IPS-18a (cell line): ENCODE measurements at regions not wholly inside any gene's neighbourhood (a gene's known extent, or its start where the extent isn't known, plus 50 kb on each side); places are given as distances from the start of the nearest gene placed in this dataset.
"Not testable (repeated sequence)": the region's sequence is repeated elsewhere in the genome, so short reads cannot be mapped to it uniquely, and the experiment has no call there.

Experiments used
- H3K27ac ChIP-seq: one replicate; pipeline ENCODE4 v1.5.1; 2013; ENCODE audit warnings: low read length
- H3K27me3 ChIP-seq: one replicate; pipeline ENCODE4 v1.6.1; 2013; ENCODE audit warnings: mild to moderate bottlenecking, low read length; ENCODE audit not compliant: control insufficient read depth, insufficient read depth
- H3K36me3 ChIP-seq: one replicate; pipeline ENCODE4 v1.6.1; 2013; ENCODE audit warnings: low read depth, low read length; ENCODE audit not compliant: control insufficient read depth
- H3K4me1 ChIP-seq: one replicate; pipeline ENCODE4 v1.6.1; 2013; ENCODE audit warnings: low read depth, low read length; ENCODE audit not compliant: control insufficient read depth
- H3K4me3 ChIP-seq: one replicate; pipeline ENCODE4 v1.5.1; 2013; ENCODE audit warnings: low read length
- H3K9ac ChIP-seq: one replicate; pipeline ENCODE4 v1.6.1; 2013; ENCODE audit warnings: mild to moderate bottlenecking, low read length, moderate library complexity
- H3K9me3 ChIP-seq: one replicate; pipeline ENCODE4 v1.6.1; 2013; ENCODE audit warnings: low read depth, low read length; ENCODE audit not compliant: control insufficient read depth

DNA sequence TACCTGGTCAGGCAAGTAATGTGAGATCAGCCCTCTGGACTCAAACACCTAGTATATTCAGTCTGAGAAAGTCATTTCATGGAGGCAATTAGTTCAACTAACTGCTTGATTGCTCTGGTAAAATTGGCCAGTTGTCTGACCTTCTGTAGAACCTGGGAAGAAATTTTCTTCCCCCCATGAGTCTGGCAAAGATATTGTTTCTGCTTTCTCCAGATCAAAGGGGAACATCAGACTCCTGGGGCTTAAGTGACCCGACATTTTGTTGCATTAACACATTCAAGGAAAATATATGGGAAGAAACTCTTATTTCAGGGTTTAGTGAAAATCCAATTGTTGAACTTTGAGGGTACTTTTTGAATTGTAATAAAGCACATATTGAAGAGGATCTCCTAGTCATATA is 375.1 kb downstream of the SUCLG1 start:
- Histone ChIP-seq H3K9ac (no peak overlapping the region), H3K27ac (no peak overlapping the region), H3K36me3 (no peaks in the 10 kb centered on the region), H3K4me3 (no peak overlapping the region), H3K4me1 (no peaks in the 10 kb centered on the region), H3K27me3 (no peaks in the 10 kb centered on the region), H3K9me3 (no peaks in the 10 kb centered on the region)

DNA sequence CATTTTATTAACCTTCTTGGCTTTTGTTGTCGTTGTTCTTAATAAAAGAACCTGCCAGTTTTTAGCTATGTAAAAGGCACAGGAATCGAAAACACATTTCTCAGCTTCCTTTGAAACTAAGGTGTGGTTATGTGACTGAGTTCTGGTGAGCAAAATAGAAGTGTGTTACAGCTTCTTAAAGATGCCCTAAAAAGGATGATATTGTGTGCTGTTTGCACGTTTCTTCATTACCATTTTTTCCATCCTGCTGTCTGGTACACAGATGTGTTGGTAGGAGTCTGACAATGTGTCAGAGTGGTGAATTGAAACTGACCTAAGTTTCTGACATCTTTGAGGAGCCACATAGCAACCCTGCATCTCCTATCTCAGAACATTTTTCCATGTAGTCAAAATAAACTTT is 380.6 kb downstream of the SUCLG1 start:
- Histone ChIP-seq H3K36me3 (no peaks in the 10 kb centered on the region), H3K9ac (no peak overlapping the region), H3K27me3 (no peaks in the 10 kb centered on the region), H3K9me3 (no peaks in the 10 kb centered on the region), H3K27ac (no peak overlapping the region), H3K4me3 (no peak overlapping the region), H3K4me1 (no peaks in the 10 kb centered on the region)

DNA sequence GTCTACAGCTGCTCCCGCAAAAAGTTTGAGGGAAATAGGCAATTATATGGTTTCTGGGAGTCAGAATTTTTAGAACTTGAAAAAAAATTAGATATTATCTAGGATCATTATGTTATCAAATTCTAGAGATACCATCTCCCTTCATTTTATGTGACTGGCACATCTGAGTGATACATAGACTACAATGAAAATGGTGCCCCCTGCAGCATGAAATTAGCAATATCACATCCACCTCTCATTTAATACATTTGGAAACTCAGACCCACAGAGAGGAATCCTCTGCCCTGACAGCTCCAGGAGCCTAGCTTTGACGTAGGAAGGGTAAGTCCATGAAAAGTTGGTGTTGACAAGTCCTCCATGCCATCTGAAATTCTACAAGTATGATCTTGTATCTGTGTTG is 381.6 kb downstream of the SUCLG1 start:
- H3K4me3 ChIP-seq = no peak overlapping the region
- no peak overlapping the region for H3K9ac ChIP-seq
- H3K27ac ChIP-seq = no peak overlapping the region
- H3K9me3 ChIP-seq = no peaks in the 10 kb centered on the region
- H3K36me3 ChIP-seq = no peaks in the 10 kb centered on the region
- H3K4me1 ChIP-seq = no peaks in the 10 kb centered on the region
- H3K27me3 ChIP-seq = no peaks in the 10 kb centered on the region

DNA sequence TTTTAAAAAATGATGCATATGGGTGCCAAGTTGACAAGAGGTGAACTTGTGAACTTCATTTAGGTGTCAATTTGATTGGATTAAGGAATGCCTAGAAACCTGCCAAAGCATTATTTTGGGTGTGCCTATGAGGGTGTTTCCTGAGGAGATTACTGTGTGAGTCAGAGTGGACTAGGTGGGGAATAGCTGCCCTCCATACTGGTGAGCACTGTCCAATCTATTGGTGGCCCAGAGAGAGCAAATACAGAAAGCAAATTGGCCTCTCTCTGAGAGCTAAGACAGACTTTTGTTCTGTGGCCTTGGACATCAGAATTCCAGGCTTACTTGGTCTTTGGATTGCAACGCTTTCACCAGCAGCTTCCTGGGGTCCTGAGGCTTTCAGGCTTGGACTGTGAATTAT is 388.0 kb downstream of the SUCLG1 start:
- no peak overlapping the region for H3K4me3 ChIP-seq
- no peaks in the 10 kb centered on the region for H3K4me1 ChIP-seq
- no peak overlapping the region for H3K27ac ChIP-seq
- no peak overlapping the region for H3K9ac ChIP-seq
- no peaks in the 10 kb centered on the region for H3K9me3 ChIP-seq
- no peaks in the 10 kb centered on the region for H3K27me3 ChIP-seq
- no peaks in the 10 kb centered on the region for H3K36me3 ChIP-seq

DNA sequence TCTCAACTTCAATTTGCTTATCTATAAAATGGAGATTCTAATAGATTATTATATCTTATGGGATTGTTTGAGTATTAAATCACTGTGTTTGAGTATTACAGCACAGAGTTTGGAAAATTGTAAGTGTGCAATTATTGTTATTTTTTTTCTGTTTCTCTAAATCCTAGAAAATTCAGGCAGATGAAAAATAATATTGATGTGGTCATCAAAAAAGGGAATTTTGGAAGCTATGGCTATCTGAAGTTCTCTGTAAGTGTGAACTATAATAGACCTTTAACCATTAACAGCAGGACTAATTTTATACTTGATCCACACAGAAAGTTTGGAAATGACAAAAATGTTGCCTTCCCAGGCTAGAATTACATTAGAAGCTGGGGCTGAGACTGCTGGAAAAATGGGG is 393.2 kb downstream of the SUCLG1 start:
- H3K4me1 ChIP-seq = no peaks in the 10 kb centered on the region
- no peak overlapping the region for H3K9ac ChIP-seq
- H3K36me3 ChIP-seq = no peaks in the 10 kb centered on the region
- H3K27me3 ChIP-seq = no peaks in the 10 kb centered on the region
- no peak overlapping the region for H3K27ac ChIP-seq
- H3K4me3 ChIP-seq = no peak overlapping the region
- no peaks in the 10 kb centered on the region for H3K9me3 ChIP-seq

DNA sequence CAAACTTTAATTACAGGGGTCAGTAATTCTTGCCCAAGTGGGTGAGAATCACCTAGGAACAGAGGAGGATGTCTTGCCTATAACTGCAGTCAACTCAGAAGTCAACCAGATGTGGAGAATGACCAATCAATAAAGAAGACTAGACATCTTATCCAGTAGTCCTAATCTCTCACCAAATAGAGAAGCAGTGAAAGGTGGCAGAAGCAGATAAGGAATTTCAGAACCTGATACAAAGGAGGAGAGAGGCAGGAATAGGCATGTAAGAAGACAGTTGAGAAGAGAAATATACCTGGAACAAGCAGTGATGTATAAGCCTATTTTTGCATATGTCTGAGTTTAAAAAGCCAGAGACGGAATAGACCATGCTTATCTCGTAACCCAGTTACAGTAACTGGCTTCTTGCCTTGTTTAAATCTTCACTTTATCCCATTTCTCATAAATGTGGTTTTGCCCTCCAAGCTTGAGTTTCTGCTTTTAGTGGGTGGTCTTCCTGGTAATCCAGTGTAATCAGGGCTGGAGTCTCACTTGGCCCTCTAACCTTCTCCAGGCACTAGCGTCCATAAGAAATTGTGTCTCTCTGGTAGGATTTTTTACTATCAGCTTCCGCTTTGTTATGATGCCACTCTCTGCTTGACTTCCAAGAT is 401.0 kb downstream of the SUCLG1 start:
- no peaks in the 10 kb centered on the region for H3K36me3 ChIP-seq
- no peaks in the 10 kb centered on the region for H3K4me1 ChIP-seq
- no peaks in the 10 kb centered on the region for H3K9me3 ChIP-seq
- H3K27me3 ChIP-seq = no peaks in the 10 kb centered on the region
- H3K9ac ChIP-seq = no peak overlapping the region
- H3K27ac ChIP-seq = no peak overlapping the region
- H3K4me3 ChIP-seq = no peak overlapping the region

DNA sequence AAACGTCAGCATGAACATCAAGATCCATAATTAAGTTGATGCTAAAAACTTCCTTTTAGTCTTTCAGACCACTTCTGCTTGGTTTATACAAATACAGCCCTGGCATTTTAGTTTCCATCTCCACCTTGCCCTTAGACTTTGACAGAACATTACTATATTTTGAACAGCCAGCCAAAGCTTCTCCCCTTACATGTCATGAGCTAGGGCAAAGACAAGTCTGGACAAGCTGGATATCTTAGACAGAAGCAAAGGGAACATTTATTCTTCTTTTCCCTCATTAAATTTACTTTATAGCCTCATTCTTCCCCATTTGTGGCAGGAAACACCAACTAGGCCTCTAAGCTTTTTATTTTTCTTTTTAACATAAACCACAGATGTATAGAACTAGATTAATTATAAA is 403.3 kb downstream of the SUCLG1 start:
- H3K4me3 ChIP-seq = no peak overlapping the region
- H3K36me3 ChIP-seq = no peaks in the 10 kb centered on the region
- H3K4me1 ChIP-seq = no peaks in the 10 kb centered on the region
- H3K27me3 ChIP-seq = no peaks in the 10 kb centered on the region
- H3K9ac ChIP-seq = no peak overlapping the region
- no peaks in the 10 kb centered on the region for H3K9me3 ChIP-seq
- no peak overlapping the region for H3K27ac ChIP-seq

DNA sequence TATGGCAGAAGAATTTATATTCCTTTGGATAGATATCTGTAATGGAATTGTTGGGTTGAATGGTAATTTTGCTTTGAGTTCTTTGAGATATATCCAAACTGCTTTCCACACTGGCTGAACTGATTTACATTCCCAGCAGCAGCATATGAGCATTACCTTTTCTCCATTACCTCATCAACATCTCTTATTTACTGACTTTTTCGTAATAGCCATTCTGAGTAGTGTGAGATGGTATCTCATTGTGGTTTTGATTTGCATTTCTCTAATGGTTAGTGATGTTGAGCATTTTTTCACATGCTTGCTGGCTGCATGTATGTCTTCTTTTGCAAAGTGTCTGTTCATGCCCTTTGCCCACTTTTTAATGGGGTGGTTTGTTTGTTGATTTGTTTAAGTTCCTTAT is 404.5 kb downstream of the SUCLG1 start:
- not testable (repeated sequence) for H3K4me3 ChIP-seq, H3K27ac ChIP-seq, H3K4me1 ChIP-seq, H3K36me3 ChIP-seq, H3K9me3 ChIP-seq, H3K27me3 ChIP-seq, H3K9ac ChIP-seq

DNA sequence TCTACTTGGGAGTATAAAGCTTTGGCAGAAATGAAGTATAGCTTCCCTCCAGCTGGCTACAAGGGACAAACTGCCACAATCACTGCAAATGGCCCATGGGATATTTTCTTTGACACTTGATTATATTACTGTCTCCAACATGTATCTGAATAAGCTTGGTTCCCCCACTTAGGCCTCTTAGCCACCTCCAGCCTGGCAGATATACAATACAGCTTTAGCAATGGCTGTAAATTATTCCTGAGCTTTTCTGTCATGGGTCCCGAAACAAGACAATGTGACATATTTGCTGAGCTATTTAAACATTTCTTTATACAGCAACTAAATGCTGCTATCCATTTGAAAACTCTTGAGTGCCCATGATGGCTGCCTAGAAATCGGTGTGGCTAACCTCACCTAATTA is 406.2 kb downstream of the SUCLG1 start:
- Histone ChIP-seq H3K4me1 (no peaks in the 10 kb centered on the region), H3K9me3 (no peaks in the 10 kb centered on the region), H3K36me3 (no peaks in the 10 kb centered on the region), H3K9ac (no peak overlapping the region), H3K27me3 (no peaks in the 10 kb centered on the region), H3K27ac (no peak overlapping the region), H3K4me3 (no peak overlapping the region)

DNA sequence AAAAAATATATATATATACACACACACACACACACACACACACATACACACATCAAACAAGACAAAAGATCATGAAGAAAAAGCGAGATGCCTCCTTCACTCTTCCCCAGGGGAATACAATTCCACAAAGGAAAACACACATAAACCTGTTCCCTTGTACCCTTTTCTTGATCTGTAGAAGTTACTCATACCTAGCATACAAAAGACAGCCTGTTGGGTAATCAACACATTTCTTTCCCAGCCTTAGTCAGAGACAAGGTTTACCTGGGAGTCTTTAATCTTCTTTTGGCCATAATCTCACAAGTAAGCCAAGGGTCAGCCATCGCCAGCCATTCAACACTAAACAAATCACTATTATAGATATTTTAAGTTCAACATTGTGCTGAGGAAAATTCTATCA is 407.0 kb downstream of the SUCLG1 start:
- Histone ChIP-seq H3K9me3 (no peaks in the 10 kb centered on the region), H3K4me3 (no peak overlapping the region), H3K36me3 (no peaks in the 10 kb centered on the region), H3K27ac (no peak overlapping the region), H3K9ac (no peak overlapping the region), H3K4me1 (no peaks in the 10 kb centered on the region), H3K27me3 (no peaks in the 10 kb centered on the region)

DNA sequence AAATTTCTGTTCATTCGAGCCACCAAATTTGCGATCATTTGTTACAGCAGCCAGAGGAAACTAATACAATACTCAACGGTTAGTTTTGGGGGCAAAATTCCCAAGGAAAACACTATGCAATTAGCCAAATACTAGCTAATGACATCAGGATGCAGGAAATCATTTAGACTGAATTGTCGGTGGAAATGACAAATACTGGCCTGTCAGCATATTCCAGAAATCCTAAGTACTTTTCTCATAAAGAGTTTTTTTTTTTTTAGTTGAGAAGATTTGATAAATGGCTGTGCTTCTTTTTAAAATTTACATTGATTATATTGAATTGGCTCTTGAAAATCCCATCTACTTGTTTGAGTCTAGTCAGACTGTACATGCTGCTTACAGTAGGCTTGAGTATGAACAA is 410.1 kb downstream of the SUCLG1 start:
- Histone ChIP-seq H3K9ac (no peak overlapping the region), H3K36me3 (no peaks in the 10 kb centered on the region), H3K4me1 (no peaks in the 10 kb centered on the region), H3K4me3 (no peak overlapping the region), H3K27ac (no peak overlapping the region), H3K9me3 (no peaks in the 10 kb centered on the region), H3K27me3 (no peaks in the 10 kb centered on the region)

DNA sequence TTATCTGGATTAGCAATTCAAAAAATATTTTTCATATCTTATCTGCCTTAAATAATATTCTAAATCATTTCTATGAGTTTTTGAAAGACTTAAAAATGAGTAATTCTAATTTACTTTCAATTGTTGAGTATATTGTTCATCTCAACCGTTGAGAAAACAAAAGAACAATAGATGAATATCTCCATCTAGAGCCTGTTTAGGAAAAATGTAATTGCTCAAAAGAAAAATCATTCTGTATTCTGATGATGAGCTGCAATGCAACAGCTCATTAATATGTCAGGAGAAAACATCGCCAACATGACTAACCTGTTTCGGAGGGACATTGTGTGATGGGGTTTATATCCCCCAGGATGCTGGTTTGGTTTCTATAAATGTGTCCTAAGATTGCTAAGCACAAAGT is 417.6 kb downstream of the SUCLG1 start:
- Histone ChIP-seq H3K36me3 (no peaks in the 10 kb centered on the region), H3K27ac (no peak overlapping the region), H3K27me3 (no peaks in the 10 kb centered on the region), H3K4me3 (no peak overlapping the region), H3K9ac (no peak overlapping the region), H3K9me3 (no peaks in the 10 kb centered on the region), H3K4me1 (no peaks in the 10 kb centered on the region)
